ENCODE measurements at regions not wholly inside any gene's neighbourhood (a gene's known extent, or its start where the extent isn't known, plus 50 kb on each side); places are given as distances from the start of the nearest gene placed in this dataset.

DNA sequence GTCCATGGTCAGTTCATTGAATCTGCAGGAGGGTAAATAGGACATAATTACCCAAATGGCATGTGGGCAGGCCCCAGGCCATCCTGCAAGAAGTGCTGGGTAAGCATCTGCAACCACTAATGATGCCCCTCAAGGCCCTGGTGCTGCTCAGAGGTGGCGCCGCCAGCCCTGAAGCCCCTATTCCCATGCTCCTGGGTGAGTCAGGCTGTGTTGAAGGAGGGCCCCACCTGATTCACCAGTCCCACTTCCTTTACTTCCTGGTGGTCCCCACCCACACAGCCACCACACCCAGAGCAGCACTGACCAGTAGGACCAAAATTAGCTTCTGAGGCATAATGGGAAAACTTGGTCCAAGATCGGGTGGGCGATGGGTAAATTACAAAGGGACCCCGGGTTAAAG lies 120.4 kb upstream of the SPRY4 start:
- no peak overlapping the region for H3K4me2 ChIP-seq (ENCODE audit: low read length)
- no peak overlapping the region for H3K4me3 ChIP-seq (ENCODE audit: low read length)
- no peak overlapping the region for H3K9ac ChIP-seq (ENCODE audit: low read length)
- H4K20me1 ChIP-seq (ENCODE audit: insufficient read depth, low read length) = no peaks in the 10 kb centered on the region
- H3K9me3 ChIP-seq (ENCODE audit: insufficient read depth, low read length) = no peaks in the 10 kb centered on the region
- H3K27me3 ChIP-seq (ENCODE audit: low read depth, low read length) = no peaks in the 10 kb centered on the region
- no peak overlapping the region for H3K27ac ChIP-seq (ENCODE audit: low read length)
- no peaks in the 10 kb centered on the region for H3K36me3 ChIP-seq (replicated peaks; ENCODE audit: low read depth, low read length)
- no peaks in the 10 kb centered on the region for H3K4me1 ChIP-seq (ENCODE audit: low read length)
- no peak overlapping the region for H2AFZ ChIP-seq (ENCODE audit: low read depth, low read length)
- no peaks in the 10 kb centered on the region for H3K79me2 ChIP-seq (ENCODE audit: low read length)
- no peak for TF ChIP-seq EZH2phosphoT487 (IDR thresholded peaks at IDR 0.05; ENCODE audit: low read depth)
- TF ChIP-seq, protein P1, sequence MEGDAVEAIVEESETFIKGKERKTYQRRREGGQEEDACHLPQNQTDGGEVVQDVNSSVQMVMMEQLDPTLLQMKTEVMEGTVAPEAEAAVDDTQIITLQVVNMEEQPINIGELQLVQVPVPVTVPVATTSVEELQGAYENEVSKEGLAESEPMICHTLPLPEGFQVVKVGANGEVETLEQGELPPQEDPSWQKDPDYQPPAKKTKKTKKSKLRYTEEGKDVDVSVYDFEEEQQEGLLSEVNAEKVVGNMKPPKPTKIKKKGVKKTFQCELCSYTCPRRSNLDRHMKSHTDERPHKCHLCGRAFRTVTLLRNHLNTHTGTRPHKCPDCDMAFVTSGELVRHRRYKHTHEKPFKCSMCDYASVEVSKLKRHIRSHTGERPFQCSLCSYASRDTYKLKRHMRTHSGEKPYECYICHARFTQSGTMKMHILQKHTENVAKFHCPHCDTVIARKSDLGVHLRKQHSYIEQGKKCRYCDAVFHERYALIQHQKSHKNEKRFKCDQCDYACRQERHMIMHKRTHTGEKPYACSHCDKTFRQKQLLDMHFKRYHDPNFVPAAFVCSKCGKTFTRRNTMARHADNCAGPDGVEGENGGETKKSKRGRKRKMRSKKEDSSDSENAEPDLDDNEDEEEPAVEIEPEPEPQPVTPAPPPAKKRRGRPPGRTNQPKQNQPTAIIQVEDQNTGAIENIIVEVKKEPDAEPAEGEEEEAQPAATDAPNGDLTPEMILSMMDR (IDR thresholded peaks at IDR 0.05; ENCODE audit: low read depth, low read length) = no peak

DNA sequence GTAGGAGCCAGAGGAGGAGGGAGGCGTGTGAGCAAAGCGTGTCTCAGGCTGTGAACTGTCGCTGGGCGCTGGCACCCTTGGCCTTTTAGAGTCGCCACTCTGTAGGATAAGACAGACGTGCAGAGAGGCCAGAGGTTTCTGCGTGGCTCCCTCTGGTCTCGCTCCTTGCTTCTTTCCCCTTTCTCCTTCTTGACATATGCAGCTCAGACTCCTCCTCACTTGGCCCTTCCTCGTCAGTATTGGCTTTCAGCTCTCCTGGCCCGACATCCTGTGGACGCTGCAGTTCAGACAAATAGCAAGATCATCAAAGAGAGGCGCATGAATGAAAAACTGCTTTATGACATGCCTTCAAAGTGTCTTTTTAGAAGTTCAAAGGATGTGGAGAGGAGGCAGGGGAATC lies 116.8 kb upstream of the SPRY4 start:
- no peak overlapping the region for H3K27ac ChIP-seq (ENCODE audit: low read length)
- H4K20me1 ChIP-seq (ENCODE audit: insufficient read depth, low read length) = no peaks in the 10 kb centered on the region
- H3K79me2 ChIP-seq (ENCODE audit: low read length) = no peaks in the 10 kb centered on the region
- TF ChIP-seq, protein P1 (IDR thresholded peaks at IDR 0.05; ENCODE audit: low read depth, low read length) = no peak
- TF ChIP-seq EZH2phosphoT487 (IDR thresholded peaks at IDR 0.05; ENCODE audit: low read depth) = no peak
- no peak overlapping the region for H3K4me2 ChIP-seq (ENCODE audit: low read length)
- H3K9me3 ChIP-seq (ENCODE audit: insufficient read depth, low read length) = no peaks in the 10 kb centered on the region
- H3K4me1 ChIP-seq (ENCODE audit: low read length) = no peaks in the 10 kb centered on the region
- H2AFZ ChIP-seq (ENCODE audit: low read depth, low read length) = no peak overlapping the region
- H3K9ac ChIP-seq (ENCODE audit: low read length) = no peak overlapping the region
- no peak overlapping the region for H3K4me3 ChIP-seq (ENCODE audit: low read length)
- no peaks in the 10 kb centered on the region for H3K27me3 ChIP-seq (ENCODE audit: low read depth, low read length)
- no peaks in the 10 kb centered on the region for H3K36me3 ChIP-seq (replicated peaks; ENCODE audit: low read depth, low read length)

DNA sequence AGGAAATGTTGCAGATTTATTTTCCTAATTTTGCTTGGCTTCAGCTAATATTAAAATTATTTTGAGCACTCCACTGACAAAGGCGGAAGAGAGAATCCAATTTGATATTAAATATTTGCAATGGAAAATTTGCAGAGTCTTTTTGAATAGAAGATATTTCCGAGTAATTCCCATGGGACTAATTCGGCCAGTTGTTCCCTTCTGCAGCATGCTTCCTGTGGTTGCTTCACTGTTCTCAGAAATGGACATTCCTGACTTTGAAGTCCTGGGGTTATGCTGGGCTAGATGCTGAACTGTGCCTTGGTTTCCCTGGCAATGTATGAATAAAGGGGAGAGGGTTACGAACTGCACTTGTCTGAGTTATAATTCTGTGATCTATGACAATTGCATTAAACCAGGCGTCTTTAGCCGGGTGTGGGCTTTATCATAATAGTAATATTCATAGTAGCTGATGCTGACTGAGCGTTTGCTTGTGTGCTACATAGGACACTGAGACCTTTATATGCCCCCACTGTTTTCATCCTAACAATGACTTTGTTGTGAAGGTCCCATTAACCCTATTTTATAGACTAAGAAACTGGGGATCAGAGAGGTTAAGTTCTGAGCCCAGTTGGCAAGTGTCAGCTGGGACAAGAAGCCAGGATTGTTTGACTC lies 114.5 kb upstream of the SPRY4 start:
- no peaks in the 10 kb centered on the region for H3K79me2 ChIP-seq (ENCODE audit: low read length)
- H3K27ac ChIP-seq (ENCODE audit: low read length) = no peak overlapping the region
- H2AFZ ChIP-seq (ENCODE audit: low read depth, low read length) = no peak overlapping the region
- no peak overlapping the region for H3K9ac ChIP-seq (ENCODE audit: low read length)
- H4K20me1 ChIP-seq (ENCODE audit: insufficient read depth, low read length) = no peaks in the 10 kb centered on the region
- no peak for TF ChIP-seq EZH2phosphoT487 (IDR thresholded peaks at IDR 0.05; ENCODE audit: low read depth)
- TF ChIP-seq, protein P1 (IDR thresholded peaks at IDR 0.05; ENCODE audit: low read depth, low read length) = no peak
- no peaks in the 10 kb centered on the region for H3K4me1 ChIP-seq (ENCODE audit: low read length)
- no peaks in the 10 kb centered on the region for H3K27me3 ChIP-seq (ENCODE audit: low read depth, low read length)
- H3K4me3 ChIP-seq (ENCODE audit: low read length) = no peak overlapping the region
- H3K4me2 ChIP-seq (ENCODE audit: low read length) = no peak overlapping the region
- no peaks in the 10 kb centered on the region for H3K36me3 ChIP-seq (replicated peaks; ENCODE audit: low read depth, low read length)
- no peaks in the 10 kb centered on the region for H3K9me3 ChIP-seq (ENCODE audit: insufficient read depth, low read length)

DNA sequence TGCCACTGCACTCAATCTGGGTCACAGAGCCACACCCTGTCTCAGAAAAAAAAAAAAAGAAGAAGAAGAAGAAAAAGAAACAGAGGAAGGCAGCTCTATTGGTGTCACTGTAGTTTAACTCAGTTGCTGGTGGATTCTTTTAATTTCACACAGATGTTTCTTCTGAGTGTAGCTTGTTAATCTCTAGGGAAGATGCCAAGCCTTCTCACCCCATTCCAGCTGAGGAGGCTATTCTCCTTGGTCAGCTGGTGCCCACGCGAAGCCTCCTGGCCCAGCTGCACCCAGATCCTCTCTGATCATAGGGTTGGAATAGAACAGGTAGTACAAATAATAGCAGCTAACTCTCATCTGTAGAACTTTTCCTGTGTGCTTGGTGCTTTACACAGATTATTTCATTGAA lies 113.8 kb upstream of the SPRY4 start:
- H3K4me1 ChIP-seq (ENCODE audit: low read length) = no peaks in the 10 kb centered on the region
- H4K20me1 ChIP-seq (ENCODE audit: insufficient read depth, low read length) = no peaks in the 10 kb centered on the region
- H3K36me3 ChIP-seq (replicated peaks; ENCODE audit: low read depth, low read length) = no peaks in the 10 kb centered on the region
- H3K9me3 ChIP-seq (ENCODE audit: insufficient read depth, low read length) = no peaks in the 10 kb centered on the region
- no peak overlapping the region for H3K27ac ChIP-seq (ENCODE audit: low read length)
- TF ChIP-seq, protein P1 (IDR thresholded peaks at IDR 0.05; ENCODE audit: low read depth, low read length) = no peak
- TF ChIP-seq EZH2phosphoT487 (IDR thresholded peaks at IDR 0.05; ENCODE audit: low read depth) = no peak
- H3K4me2 ChIP-seq (ENCODE audit: low read length) = no peak overlapping the region
- H3K9ac ChIP-seq (ENCODE audit: low read length) = no peak overlapping the region
- no peak overlapping the region for H3K4me3 ChIP-seq (ENCODE audit: low read length)
- no peaks in the 10 kb centered on the region for H3K27me3 ChIP-seq (ENCODE audit: low read depth, low read length)
- no peak overlapping the region for H2AFZ ChIP-seq (ENCODE audit: low read depth, low read length)
- no peaks in the 10 kb centered on the region for H3K79me2 ChIP-seq (ENCODE audit: low read length)
